NCI-H748 treated with DMSO at 0.1 percent for 48 hours (cell line): ENCODE measurements at regions not wholly inside any gene's neighbourhood (a gene's known extent, or its start where the extent isn't known, plus 50 kb on each side); places are given as distances from the start of the nearest gene placed in this dataset.

ENCODE experiments used
- DNase-seq: peaks from one replicate; lab custom pipeline; 2025; lab: John Stamatoyannopoulos, UW

GRCh38 chr13:40429706-40430545 lies 236.5 kb downstream of the FOXO1 start:
- no peak for DNase-seq

GRCh38 chr13:40432018-40432978 lies 234.1 kb downstream of the FOXO1 start:
- DNase-seq = no peak

- no peak for DNase-seq
Measured at GRCh38 chr13:40433001-40433400, 233.4 kb downstream of the FOXO1 start.

GRCh38 chr13:40433577-40433976 lies 232.9 kb downstream of the FOXO1 start:
- no peak for DNase-seq

- DNase-seq = no peak
Measured at GRCh38 chr13:40434516-40435397, 231.7 kb downstream of the FOXO1 start.

- DNase-seq = no peak
Measured at GRCh38 chr13:40438022-40438680, 228.3 kb downstream of the FOXO1 start.

- no peak for DNase-seq
Measured at GRCh38 chr13:40438999-40439797, 227.2 kb downstream of the FOXO1 start.

- DNase-seq = no peak
Measured at GRCh38 chr13:40439928-40440327, 226.5 kb downstream of the FOXO1 start.

GRCh38 chr13:40440990-40441820 lies 225.2 kb downstream of the FOXO1 start:
- no peak for DNase-seq

- no peak for DNase-seq
Measured at GRCh38 chr13:40442231-40442630, 224.2 kb downstream of the FOXO1 start.

- no peak for DNase-seq
Measured at GRCh38 chr13:40442826-40443225, 223.6 kb downstream of the FOXO1 start.

- no peak for DNase-seq
Measured at GRCh38 chr13:40444241-40444640, 222.2 kb downstream of the FOXO1 start.

GRCh38 chr13:40445557-40445990 lies 220.9 kb downstream of the FOXO1 start:
- no peak for DNase-seq

- DNase-seq = no peak
Measured at GRCh38 chr13:40446365-40446764, 220.1 kb downstream of the FOXO1 start.

- DNase-seq = no peak
Measured at GRCh38 chr13:40447857-40448256, 218.6 kb downstream of the FOXO1 start.

GRCh38 chr13:40452038-40452666 lies 214.3 kb downstream of the FOXO1 start:
- DNase-seq = no peak

GRCh38 chr13:40452741-40453334 lies 213.6 kb downstream of the FOXO1 start:
- DNase-seq = no peak

GRCh38 chr13:40453351-40454021 lies 213.0 kb downstream of the FOXO1 start:
- DNase-seq = no peak
